SJSA1 (cell line): ENCODE measurements at regions not wholly inside any gene's neighbourhood (a gene's known extent, or its start where the extent isn't known, plus 50 kb on each side); places are given as distances from the start of the nearest gene placed in this dataset.

Experiments used
- DNase-seq, 2 experiments: peaks; one replicate each; pipeline ENCODE4 v3.0.0-alpha.2; 2015 to 2020; ENCODE audit warnings: low spot score in 2 of 2, low read depth in 1 of 2
- H3K27ac ChIP-seq: fragments of 250-450 bp; sonication (Bioruptor Pico); 2 replicates; pipeline ENCODE4 v1.5.1; 2020; ENCODE audit warnings: mild to moderate bottlenecking, moderate library complexity
- H3K27me3 ChIP-seq: fragments of 250-450 bp; sonication (Bioruptor Pico); replicated peaks from 2 replicates; pipeline ENCODE4 v1.5.1; 2020; ENCODE audit warnings: mild to moderate bottlenecking, moderate library complexity
- H3K36me3 ChIP-seq: fragments of 250-450 bp; sonication (Bioruptor Pico); 2 replicates; pipeline ENCODE4 v1.5.1; 2020; ENCODE audit warnings: mild to moderate bottlenecking
- H3K4me1 ChIP-seq: fragments of 250-450 bp; sonication (Bioruptor Pico); replicated peaks from 2 replicates; pipeline ENCODE4 v1.6.1; 2021; ENCODE audit warnings: mild to moderate bottlenecking
- H3K4me3 ChIP-seq: fragments of 250-450 bp; sonication (Bioruptor Pico); 2 replicates; pipeline ENCODE4 v1.5.1; 2020; ENCODE audit warnings: mild to moderate bottlenecking
- H3K9me3 ChIP-seq: fragments of 250-450 bp; sonication (Bioruptor Pico); replicated peaks from 2 replicates; pipeline ENCODE4 v1.5.1; 2020; ENCODE audit warnings: mild to moderate bottlenecking

DNA sequence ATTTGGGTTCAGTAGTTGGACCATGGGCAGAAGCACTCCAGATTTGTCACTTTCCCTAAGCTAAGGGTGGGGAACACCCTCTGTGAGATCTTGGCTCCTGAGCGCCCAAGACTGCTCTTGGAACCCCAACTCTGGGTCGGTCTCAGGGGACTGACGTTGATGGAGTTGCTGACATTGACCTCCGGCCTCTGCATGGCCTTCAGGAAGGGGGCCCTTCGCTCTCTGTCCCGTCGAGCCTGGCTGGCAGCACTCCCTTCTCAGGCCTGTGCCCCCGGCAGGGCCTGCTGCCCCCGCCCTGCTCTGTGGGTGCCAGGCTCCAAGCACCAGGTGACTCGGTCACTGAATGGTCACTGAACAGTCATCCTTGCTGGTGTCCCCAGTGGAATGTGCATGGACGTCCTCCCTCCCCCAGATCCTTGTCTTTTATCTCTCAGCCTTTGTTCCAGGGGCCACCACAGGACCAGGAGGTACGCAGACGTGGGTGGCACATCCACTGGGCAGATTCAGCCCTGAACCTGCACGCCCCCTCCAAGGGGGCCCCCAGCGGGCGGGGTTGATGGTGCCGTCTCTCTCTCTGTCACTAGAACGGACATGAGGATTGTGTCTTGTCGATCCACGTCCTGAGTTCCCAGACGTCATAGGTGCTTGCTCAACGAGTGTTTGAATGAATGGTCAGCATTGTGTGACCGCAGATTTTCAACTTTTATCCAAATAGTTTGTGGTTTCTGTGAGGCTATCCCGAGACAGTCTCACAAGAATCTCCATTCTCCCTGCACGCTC, 314.5 kb downstream of the SEC14L1 start:
- H3K36me3 ChIP-seq: peaks cover 22% of the 10 kb centered on the region
- no peaks in the 10 kb centered on the region for H3K9me3 ChIP-seq
- no peak overlapping the region for H3K4me3 ChIP-seq
- peak; percentile 92 to 95 for DNase-seq
- peak overlapping the region; percentile 50 for H3K27ac ChIP-seq
- H3K27me3 ChIP-seq: no peaks in the 10 kb centered on the region
- peaks cover 77% of the 10 kb centered on the region for H3K4me1 ChIP-seq

DNA sequence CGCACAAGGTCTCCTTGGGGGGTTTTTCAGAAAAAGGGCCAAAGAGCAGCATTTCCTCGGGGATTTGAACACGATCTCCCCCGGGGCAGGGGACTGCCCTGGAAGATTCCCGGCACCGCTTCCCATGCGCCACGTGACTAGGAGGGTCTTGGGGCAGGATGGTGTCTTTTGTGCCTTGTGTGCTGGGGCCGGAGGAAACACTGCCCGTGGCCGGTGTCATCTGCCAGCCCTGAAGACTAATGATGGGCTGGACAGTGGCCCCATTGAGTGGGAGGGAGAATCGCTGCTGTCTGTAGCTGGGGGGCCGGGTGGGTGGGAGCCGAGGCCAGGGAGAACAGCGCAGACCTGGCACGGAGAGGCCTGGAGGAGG, 315.1 kb downstream of the SEC14L1 start:
- Histone ChIP-seq H3K27ac (peak overlapping the region; percentile 50), H3K4me3 (no peak overlapping the region), H3K4me1 (peaks cover 71% of the 10 kb centered on the region), H3K9me3 (no peaks in the 10 kb centered on the region), H3K27me3 (no peaks in the 10 kb centered on the region), H3K36me3 (peaks cover 20% of the 10 kb centered on the region)
- DNase-seq: no peak

DNA sequence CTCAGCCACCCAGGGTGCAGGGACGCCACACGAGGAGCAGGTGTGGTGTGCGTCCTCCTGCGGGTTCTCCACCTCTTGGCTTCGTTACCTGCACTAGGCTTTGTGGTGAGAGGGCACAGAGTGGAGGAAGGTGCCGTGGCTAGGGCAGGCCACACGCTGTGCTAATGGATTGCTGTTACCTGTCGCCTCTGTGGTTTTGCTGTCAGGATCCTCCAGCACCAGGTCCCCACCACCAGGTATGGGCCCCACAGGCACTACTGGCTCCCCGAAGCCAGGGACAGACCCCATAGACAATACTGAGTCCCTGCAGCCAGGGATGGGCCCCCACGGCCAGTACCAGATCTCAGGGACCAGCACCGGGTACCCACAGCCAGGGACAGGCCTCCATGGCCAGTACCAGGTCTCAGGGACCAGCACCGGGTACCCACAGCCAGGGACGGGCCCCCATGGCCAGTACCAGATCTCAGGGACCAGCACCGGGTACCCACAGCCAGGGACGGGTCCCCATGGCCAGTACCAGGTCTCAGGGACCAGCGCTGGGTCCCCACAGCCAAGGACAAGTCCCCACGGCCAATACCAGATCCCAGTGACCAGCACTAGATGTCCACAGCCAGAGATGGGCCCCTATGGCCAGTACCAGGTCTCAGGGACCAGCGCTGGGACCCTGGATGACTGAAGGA, 315.6 kb downstream of the SEC14L1 start:
- H3K4me1 ChIP-seq: peaks cover 66% of the 10 kb centered on the region
- peaks cover 20% of the 10 kb centered on the region for H3K36me3 ChIP-seq
- H3K4me3 ChIP-seq: no peak overlapping the region
- no peaks in the 10 kb centered on the region for H3K27me3 ChIP-seq
- H3K27ac ChIP-seq: peak overlapping the region; percentile 50
- DNase-seq: no peak
- H3K9me3 ChIP-seq: no peaks in the 10 kb centered on the region

DNA sequence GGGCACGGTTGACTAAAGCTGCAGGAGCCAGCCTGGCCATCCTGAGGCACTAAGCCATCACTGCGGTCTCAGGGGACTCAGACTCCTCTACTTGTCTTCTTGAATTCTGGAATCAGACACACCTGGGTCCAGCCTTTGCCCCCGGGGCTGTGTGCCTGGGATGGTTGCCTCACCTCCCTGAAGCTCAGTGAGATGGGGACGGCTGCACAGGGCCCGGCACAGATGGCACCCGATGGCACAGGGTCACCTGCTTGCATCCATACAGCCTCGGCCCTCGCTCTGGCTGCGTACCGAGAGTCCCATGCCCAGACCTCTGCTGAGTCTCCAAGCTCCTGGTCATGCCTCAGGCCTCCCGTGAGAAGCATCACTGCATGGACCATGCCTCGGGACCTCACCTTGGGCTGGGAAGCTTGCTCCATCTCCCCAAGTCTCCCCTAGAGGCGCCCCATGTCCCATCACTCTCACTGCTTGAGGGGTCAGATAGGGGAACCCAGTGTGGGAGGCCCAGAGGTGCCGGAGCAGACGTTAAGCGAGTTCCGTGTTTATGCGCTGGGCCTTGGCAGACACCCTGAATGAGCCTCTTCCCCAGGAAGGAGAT, 316.3 kb downstream of the SEC14L1 start:
- no peaks in the 10 kb centered on the region for H3K9me3 ChIP-seq
- no peaks in the 10 kb centered on the region for H3K27me3 ChIP-seq
- peaks cover 26% of the 10 kb centered on the region for H3K36me3 ChIP-seq
- no peak for DNase-seq
- no peak overlapping the region for H3K27ac ChIP-seq
- H3K4me3 ChIP-seq: no peak overlapping the region
- peaks cover 59% of the 10 kb centered on the region for H3K4me1 ChIP-seq

DNA sequence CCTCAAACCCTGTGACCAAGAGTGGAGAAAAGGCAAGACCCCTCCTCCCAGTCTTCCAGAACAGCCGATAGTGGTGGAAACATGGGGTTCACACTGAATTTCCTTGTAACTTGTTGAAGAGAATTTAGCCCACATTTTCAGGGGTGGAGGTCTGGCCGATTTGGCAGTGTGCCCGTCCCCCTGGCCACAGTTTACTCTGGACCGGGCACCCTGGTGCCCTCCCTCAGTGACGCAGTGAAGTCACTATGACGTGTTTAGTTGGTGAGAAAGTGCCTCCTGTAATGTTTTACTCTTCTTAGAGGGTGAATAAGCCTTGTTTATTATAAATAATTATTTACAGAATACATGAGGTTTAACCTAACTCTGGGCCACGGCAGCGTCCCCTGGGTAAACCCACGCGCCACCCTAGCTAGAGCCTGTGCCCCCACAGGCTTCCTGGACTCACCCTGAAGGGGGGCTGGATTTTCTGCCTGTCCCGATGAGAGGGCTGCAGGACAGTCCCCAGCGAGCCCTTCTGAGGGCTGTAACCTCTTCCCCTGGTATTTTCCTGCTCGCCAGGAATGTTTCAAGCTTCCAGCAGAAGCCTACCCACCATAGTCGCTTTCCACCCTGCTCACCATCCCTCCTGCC, 316.9 kb downstream of the SEC14L1 start:
- Histone ChIP-seq H3K4me3 (no peak overlapping the region), H3K4me1 (peaks cover 53% of the 10 kb centered on the region), H3K27ac (no peak overlapping the region), H3K27me3 (no peaks in the 10 kb centered on the region), H3K9me3 (no peaks in the 10 kb centered on the region), H3K36me3 (peaks cover 27% of the 10 kb centered on the region)
- no peak for DNase-seq

DNA sequence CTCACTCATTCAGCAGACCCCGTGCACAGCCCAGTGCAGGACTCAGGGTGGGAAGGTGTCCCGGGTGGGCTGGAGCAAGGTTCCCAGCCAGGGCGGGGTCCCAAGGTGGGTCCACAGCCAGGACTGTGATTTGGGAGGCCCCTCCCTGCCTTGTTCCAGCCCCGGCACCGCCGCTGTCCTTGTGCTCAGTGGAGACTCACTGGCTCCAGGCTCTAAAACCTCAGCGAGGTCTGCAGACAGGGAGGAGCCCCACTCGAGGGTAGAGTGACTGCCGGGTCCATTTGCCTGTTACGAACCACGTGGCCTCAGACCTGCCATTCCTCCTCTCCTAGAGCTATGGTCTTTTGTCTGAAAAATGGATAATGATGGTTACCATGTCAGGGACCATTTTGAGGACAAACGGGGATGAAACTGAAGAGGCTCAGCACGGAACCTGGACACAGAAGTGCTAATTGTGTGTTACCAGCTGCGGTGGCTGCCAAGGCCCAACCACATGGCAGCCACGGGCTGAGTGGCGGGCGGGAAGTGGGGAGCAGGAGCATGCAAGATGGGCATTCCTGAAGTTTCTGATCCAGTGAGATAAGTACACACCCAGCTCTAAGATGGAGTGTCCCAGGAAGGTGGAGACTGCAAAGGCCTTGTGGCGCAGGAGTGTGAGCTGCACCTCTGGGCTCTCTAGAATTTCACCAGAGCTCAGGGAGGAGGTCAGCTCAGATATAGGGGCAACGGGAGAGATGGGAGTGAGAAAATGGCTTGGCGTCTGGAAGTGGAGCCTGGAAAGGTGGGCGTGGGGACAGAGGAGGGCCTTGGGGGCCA, 317.6 kb downstream of the SEC14L1 start:
- Histone ChIP-seq H3K27me3 (no peaks in the 10 kb centered on the region), H3K27ac (no peak overlapping the region), H3K9me3 (no peaks in the 10 kb centered on the region), H3K4me3 (no peak overlapping the region), H3K4me1 (peaks cover 50% of the 10 kb centered on the region), H3K36me3 (peaks cover 27% of the 10 kb centered on the region)
- DNase-seq: no peak

DNA sequence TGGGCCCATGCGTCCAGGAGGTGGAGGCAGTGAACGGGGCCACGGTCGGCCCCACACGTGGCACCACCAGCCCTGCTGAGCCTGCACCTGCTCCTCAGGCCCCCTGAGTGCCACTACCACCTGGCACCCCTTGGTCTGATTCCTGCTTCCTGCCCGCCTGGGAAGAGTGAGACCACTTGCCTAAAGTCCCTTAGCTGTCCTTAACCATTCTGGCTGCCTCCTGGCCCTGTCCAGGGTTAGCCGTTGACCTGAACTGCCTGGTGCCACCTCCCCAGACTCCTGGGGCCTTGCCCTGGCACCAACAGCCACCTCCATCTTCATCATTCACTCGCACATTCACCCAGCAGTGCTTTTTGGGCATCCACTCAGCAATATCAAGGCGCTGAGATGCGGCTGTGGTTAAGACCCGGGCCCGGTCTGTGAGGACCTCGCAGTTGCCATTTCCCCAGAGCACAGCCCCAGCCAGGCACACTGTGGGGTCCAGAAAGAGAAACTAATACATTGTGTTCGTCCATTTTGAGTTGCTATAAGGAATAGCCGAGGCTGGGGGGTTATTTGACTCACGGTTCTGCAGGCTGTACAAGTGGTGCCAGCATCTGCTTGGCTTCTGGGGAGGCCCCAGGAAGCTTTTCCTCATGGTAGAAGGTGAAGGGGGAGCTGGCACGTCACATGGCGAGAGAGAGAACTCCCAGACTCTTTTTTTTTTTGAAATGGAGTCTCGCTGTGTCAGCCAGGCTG, 318.4 kb downstream of the SEC14L1 start:
- no peaks in the 10 kb centered on the region for H3K9me3 ChIP-seq
- H3K27me3 ChIP-seq: no peaks in the 10 kb centered on the region
- peaks cover 45% of the 10 kb centered on the region for H3K4me1 ChIP-seq
- H3K36me3 ChIP-seq: peaks cover 26% of the 10 kb centered on the region
- DNase-seq: no peak
- no peak overlapping the region for H3K27ac ChIP-seq
- no peak overlapping the region for H3K4me3 ChIP-seq

DNA sequence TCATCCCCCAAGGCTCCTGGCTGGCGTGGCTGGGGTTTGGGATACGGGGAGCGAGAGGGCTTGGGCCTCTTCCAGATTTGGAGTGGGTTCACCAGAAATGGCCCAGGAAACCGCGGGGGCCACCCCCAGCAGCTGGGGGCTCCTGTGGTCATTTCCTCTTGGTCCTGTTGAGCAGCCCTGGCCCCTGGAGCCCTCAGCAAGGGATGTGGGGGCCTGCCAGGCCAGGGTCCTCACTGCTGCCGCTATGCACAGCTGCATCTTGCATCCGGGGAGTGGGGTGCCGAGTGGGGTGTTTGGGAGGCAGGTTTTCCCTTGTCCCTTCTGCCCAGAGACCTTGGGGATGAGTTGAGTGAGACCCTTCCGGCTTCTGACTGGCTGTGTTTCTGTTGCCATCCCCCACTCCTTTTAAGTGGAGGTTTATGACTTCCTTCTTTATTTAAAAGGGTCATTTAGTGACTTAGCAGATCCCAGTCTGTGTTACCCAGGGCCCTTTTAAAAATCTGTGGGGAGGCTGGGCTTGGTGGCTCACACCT, 319.8 kb downstream of the SEC14L1 start:
- no peaks in the 10 kb centered on the region for H3K9me3 ChIP-seq
- H3K36me3 ChIP-seq: peaks cover 22% of the 10 kb centered on the region
- H3K27ac ChIP-seq: no peak overlapping the region
- H3K27me3 ChIP-seq: no peaks in the 10 kb centered on the region
- peaks cover 39% of the 10 kb centered on the region for H3K4me1 ChIP-seq
- no peak overlapping the region for H3K4me3 ChIP-seq
- DNase-seq: no peak

DNA sequence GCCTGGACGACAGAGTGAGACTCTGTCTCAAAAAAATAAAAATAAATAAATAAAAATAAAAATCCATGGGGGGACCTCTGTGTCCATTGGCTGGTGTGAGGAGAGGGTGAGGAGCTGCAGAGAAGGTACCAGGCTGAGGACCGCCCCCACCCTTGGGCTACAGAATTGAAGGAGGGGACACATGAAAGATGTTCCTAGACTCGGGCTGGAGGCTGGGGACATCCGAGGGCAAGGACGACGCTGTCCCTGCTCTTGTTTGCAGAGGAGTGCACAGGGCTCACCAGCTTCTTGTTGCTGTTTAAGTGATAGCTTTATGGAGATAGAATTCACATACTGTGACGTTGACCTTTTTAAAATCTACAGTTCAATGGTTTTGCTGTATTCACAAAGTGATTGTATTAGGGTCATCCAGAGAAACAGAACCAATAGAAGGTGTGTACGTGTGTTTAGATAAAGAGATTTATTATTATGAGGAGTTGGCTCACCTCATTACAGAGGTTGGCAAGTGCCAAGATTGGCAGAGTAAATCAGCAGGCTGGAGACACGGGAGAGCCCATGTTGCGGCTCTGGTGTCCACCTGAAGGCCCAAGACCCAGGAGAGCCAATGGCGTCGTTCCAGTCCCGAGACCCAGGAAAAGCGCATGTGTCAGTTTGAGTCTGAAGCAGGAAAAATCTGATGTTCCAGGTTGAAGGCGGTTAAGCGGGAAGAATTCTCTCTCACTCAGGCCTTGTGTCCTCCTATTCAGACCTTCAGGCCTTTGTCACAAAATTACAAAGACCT, 320.7 kb downstream of the SEC14L1 start:
- Histone ChIP-seq H3K4me3 (no peak overlapping the region), H3K27me3 (no peaks in the 10 kb centered on the region), H3K9me3 (no peaks in the 10 kb centered on the region), H3K36me3 (peaks cover 27% of the 10 kb centered on the region), H3K27ac (no peak overlapping the region), H3K4me1 (peaks cover 38% of the 10 kb centered on the region)
- DNase-seq: no peak

DNA sequence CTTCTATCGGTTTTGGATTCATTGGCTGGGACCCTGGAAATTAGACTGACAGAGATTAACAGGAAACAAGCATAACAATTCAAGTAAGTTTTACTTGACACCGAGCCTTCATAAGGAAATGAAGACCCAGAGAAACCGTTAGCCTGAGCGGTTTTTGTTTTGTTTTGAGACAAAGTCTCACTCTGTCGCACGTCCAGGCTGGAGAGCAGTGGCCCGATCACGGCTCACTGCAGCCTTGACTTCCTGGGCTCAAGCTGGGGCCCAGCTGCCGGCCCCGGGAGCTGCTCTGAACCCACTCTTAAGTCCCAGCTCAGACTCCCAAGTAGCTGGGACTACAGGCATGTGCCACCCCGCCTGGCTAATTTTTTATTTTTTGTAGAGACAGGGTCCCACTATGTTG, 321.3 kb downstream of the SEC14L1 start:
- Histone ChIP-seq H3K4me1 (peaks cover 35% of the 10 kb centered on the region), H3K4me3 (no peak overlapping the region)
- no peak for DNase-seq

DNA sequence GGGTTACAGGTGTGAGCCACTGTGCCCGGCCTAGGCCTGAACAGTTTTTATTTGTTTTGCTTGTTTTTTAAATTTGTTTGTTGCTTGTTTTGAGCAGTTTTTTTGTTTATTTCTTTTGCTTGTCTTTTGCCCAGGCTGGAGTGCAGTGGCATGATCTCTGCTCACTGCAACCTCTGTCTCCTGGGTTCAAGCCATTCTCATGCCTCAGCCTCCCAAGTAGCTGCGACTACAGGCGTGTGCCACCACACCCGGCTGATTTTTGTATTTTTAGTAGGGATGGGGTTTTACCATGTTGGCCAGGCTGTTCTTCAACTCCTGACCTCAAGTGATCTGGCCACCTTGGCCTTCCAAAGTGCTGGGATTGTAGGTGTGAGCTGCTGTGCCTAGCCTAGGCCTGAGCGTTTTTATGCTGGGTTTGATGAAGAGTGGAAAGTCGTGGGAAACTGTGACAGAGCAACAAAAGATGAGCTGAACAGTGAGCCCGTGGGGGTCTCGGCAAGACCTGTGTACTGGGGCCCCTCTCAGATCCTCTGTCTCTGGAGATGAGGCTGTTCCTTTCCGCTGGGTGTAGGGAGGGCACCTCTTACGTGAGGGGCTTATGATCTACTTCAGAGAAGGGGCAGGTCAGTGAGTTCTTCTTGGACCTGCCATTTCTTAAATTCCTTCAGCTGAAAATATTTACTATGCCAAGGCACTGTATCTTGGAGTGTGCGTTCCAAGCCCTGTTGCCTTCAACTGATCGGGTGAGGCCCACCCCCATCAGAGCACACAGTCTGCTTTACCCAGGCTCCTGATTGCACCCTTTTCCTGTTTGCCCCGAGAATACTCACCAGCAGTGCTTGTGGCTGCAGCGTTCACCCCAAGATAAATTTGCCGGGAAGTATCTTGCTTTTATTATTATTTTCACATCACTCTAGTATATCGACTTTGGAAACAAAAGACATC, 322.1 kb downstream of the SEC14L1 start:
- Histone ChIP-seq H3K4me1 (peaks cover 28% of the 10 kb centered on the region), H3K36me3 (peaks cover 26% of the 10 kb centered on the region), H3K27ac (no peak overlapping the region), H3K27me3 (no peaks in the 10 kb centered on the region), H3K9me3 (no peaks in the 10 kb centered on the region), H3K4me3 (no peak overlapping the region)
- no peak for DNase-seq

More for the DNA sequence above, 321.3 kb downstream of the SEC14L1 start:
- H3K27ac ChIP-seq: no peak overlapping the region
- H3K9me3 ChIP-seq: no peaks in the 10 kb centered on the region
- H3K36me3 ChIP-seq: peaks cover 26% of the 10 kb centered on the region
- H3K27me3 ChIP-seq: no peaks in the 10 kb centered on the region
